Esophagus squamous epithelium (tissue), 5 donors: ENCODE measurements at regions not wholly inside any gene's neighbourhood (a gene's known extent, or its start where the extent isn't known, plus 50 kb on each side); places are given as distances from the start of the nearest gene placed in this dataset.

Experiments
- DNase-seq: peaks from one replicate; lab custom pipeline; 2025; lab: John Stamatoyannopoulos, UW
- H3K27ac ChIP-seq, 4 donors: fragments of 200-600 bp; sonication (generic); one replicate each; pipeline ENCODE4 v1.5.1; 2016 to 2019; ENCODE audit warnings: mild to moderate bottlenecking in 1 of 4
- H3K27me3 ChIP-seq, 4 donors: fragments of 200-600 bp; sonication (generic); 1 replicate in 3 of 4; 2 replicates in 1 of 4; pipeline versions ENCODE4 v1.5.1 to v1.6.0; 2017 to 2021; ENCODE audit warnings: antibody characterized with exemption in 1 of 4
- H3K36me3 ChIP-seq, 3 donors: fragments of 200-600 bp; sonication (generic); one replicate each; pipeline ENCODE4 v1.5.1; 2016 to 2019
- H3K4me1 ChIP-seq, 3 donors: fragments of 200-600 bp; sonication (generic); one replicate each; pipeline ENCODE4 v1.5.1; 2017 to 2019
- H3K4me3 ChIP-seq, 4 donors: fragments of 200-600 bp; sonication (generic); 1 replicate in 3 of 4; 2 replicates in 1 of 4; pipeline ENCODE4 v1.5.1; 2016 to 2019; ENCODE audit warnings: mild to moderate bottlenecking in 2 of 4, moderate library complexity in 1 of 4
- H3K9me3 ChIP-seq, 3 donors: fragments of 200-600 bp; sonication (generic); one replicate each; pipeline ENCODE4 v1.5.1; 2016 to 2019
- POLR2A ChIP-seq, 4 donors: fragments of 450-650 bp; IDR thresholded peaks; one replicate each; pipeline ENCODE4 v1.6.1; 2017; ENCODE audit warnings: antibody characterized with exemption in 4 of 4, mild to moderate bottlenecking in 4 of 4, moderate library complexity in 3 of 4
- WGBS, 2 donors: methylation state at CpG; one replicate each; pipeline ENCODE4 v1.1.5; 2018; 5-methylcytosine and 5-hydroxymethylcytosine counted together
- intact Hi-C: fragments of 100-400 bp; cut with DNase I; formaldehyde crosslinking; loops from one replicate; pipeline ENCODE4 v1.15.0; 2022
- TF ChIP-seq, protein P1 (sequence below), 6 experiments: fragments of 450-650 bp in 4 of 6; fragments of 200-600 bp in 2 of 6; sonication (generic) in 2 of 6; IDR thresholded peaks; one replicate each; pipeline ENCODE4 v1.5.1; 2016 to 2019; ENCODE audit warnings: antibody characterized with exemption in 6 of 6, mild to moderate bottlenecking in 4 of 6, moderate library complexity in 4 of 6
- donor health status: DM: yes; HTN: yes; CAD: no.

- no peaks in the 10 kb centered on the region for H3K27me3 ChIP-seq
- TF ChIP-seq, protein P1, sequence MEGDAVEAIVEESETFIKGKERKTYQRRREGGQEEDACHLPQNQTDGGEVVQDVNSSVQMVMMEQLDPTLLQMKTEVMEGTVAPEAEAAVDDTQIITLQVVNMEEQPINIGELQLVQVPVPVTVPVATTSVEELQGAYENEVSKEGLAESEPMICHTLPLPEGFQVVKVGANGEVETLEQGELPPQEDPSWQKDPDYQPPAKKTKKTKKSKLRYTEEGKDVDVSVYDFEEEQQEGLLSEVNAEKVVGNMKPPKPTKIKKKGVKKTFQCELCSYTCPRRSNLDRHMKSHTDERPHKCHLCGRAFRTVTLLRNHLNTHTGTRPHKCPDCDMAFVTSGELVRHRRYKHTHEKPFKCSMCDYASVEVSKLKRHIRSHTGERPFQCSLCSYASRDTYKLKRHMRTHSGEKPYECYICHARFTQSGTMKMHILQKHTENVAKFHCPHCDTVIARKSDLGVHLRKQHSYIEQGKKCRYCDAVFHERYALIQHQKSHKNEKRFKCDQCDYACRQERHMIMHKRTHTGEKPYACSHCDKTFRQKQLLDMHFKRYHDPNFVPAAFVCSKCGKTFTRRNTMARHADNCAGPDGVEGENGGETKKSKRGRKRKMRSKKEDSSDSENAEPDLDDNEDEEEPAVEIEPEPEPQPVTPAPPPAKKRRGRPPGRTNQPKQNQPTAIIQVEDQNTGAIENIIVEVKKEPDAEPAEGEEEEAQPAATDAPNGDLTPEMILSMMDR (IDR thresholded peaks at IDR 0.05), result no peak
- TF ChIP-seq POLR2A (IDR thresholded peaks at IDR 0.05), result no peak
- intact Hi-C loops, result no loop called here
- DNase-seq, result no peak
- H3K27ac ChIP-seq, result no peak overlapping the region
- H3K36me3 ChIP-seq, result no peaks in the 10 kb centered on the region
- peaks cover 0 to 18% (median 4%) of the 10 kb centered on the region in 3 donors for H3K4me1 ChIP-seq
- no peaks in the 10 kb centered on the region for H3K9me3 ChIP-seq
- 41 to 43% methylated on average over 9 of the region's 9 CpGs for WGBS, 2 donors
- peak overlapping the region in 2 of 4 donors; percentile 1 to 4 for H3K4me3 ChIP-seq
Observed at GRCh38 chr3:107263269-107264021, 113.8 kb upstream of the CCDC54 start.

GRCh38 chr3:107264888-107265287 lies 112.4 kb upstream of the CCDC54 start:
- DNase-seq, result no peak
- Histone ChIP-seq H3K4me3 (no peak overlapping the region), H3K4me1 (peaks cover 0 to 18% (median 4%) of the 10 kb centered on the region in 3 donors), H3K9me3 (no peaks in the 10 kb centered on the region), H3K27ac (no peak overlapping the region), H3K27me3 (no peaks in the 10 kb centered on the region), H3K36me3 (no peaks in the 10 kb centered on the region)
- 28 to 55% methylated on average over 6 of the region's 6 CpGs for WGBS, 2 donors
- TF ChIP-seq, protein P1 (IDR thresholded peaks at IDR 0.05), result no peak
- intact Hi-C loops, result no loop called here

- intact Hi-C loops, result no loop called here
- H3K36me3 ChIP-seq, result no peaks in the 10 kb centered on the region
- H3K27me3 ChIP-seq, result no peaks in the 10 kb centered on the region
- TF ChIP-seq, protein P1 (IDR thresholded peaks at IDR 0.05), result no peak
- no peak for TF ChIP-seq POLR2A (IDR thresholded peaks at IDR 0.05)
- no peak for DNase-seq
- no peaks in the 10 kb centered on the region for H3K9me3 ChIP-seq
- H3K4me1 ChIP-seq, result peaks cover 0 to 18% (median 4%) of the 10 kb centered on the region in 3 donors
- H3K4me3 ChIP-seq, result no peak overlapping the region
- WGBS, 2 donors, result 79 to 96% methylated on average over 1 of the region's 1 CpG
- no peak overlapping the region for H3K27ac ChIP-seq
Observed at GRCh38 chr3:107265526-107265925, 111.7 kb upstream of the CCDC54 start.

DNA sequence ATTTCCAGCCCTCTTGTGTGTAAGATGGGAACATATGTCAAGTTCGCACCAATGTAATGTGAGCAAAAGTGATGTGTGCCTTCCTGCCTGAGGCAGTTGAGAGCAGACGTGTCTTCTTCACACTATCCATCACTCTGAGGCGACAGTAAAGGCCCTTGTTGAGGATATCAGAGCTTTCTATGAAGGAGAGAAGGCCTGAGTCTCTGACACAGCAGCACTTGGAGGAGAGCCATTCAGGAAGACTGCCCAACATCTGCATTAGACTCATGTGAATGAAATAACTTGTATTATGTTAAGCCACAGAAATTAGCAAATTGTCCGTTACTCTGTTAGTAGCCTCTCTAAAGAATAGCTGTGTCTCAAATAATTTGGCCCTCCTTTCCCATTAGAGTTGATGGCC lies 108.8 kb upstream of the CCDC54 start:
- no peak overlapping the region for H3K4me3 ChIP-seq
- H3K9me3 ChIP-seq, result no peaks in the 10 kb centered on the region
- no peak for DNase-seq
- WGBS, 2 donors, result 74 to 85% methylated on average over 4 of the region's 4 CpGs
- H3K27ac ChIP-seq, result no peak overlapping the region
- no peaks in the 10 kb centered on the region for H3K27me3 ChIP-seq
- H3K4me1 ChIP-seq, result peaks cover 0 to 17% (median 4%) of the 10 kb centered on the region in 3 donors
- TF ChIP-seq, protein P1 (IDR thresholded peaks at IDR 0.05), result no peak
- no peak for TF ChIP-seq POLR2A (IDR thresholded peaks at IDR 0.05)
- intact Hi-C loops, result no loop called here
- no peaks in the 10 kb centered on the region for H3K36me3 ChIP-seq

- DNase-seq, result no peak
- intact Hi-C loops, result no loop called here
- H3K9me3 ChIP-seq, result no peaks in the 10 kb centered on the region
- TF ChIP-seq POLR2A (IDR thresholded peaks at IDR 0.05), result no peak
- TF ChIP-seq, protein P1 (IDR thresholded peaks at IDR 0.05), result no peak
- H3K4me1 ChIP-seq, result peaks cover 0 to 12% (median 4%) of the 10 kb centered on the region in 3 donors
- H3K27ac ChIP-seq, result no peak overlapping the region
- H3K27me3 ChIP-seq, result no peaks in the 10 kb centered on the region
- no peaks in the 10 kb centered on the region for H3K36me3 ChIP-seq
- no peak overlapping the region for H3K4me3 ChIP-seq
- 78% methylated on average over 7 of the region's 7 CpGs for WGBS, 2 donors
Observed at GRCh38 chr3:107269136-107269535, 108.1 kb upstream of the CCDC54 start.
